GM23338 (cell line): ENCODE measurements at regions not wholly inside any gene's neighbourhood (a gene's known extent, or its start where the extent isn't known, plus 50 kb on each side); places are given as distances from the start of the nearest gene placed in this dataset.

Experiments
- ATAC-seq: fragments of 200-7000 bp; cut with Tn5 transposase; 3 replicates; pipeline ENCODE4 v1.9.1; 2020
- DNase-seq: peaks from one replicate; pipeline ENCODE4 v3.0.0-alpha.2; 2015; ENCODE audit warnings: low spot score
- H2AFZ ChIP-seq: fragments of 200-600 bp; sonication (generic); 2 replicates; pipeline ENCODE4 v1.8.0; 2016; ENCODE audit warnings: antibody characterized with exemption, mild to moderate bottlenecking, moderate library complexity
- H3F3A ChIP-seq: fragments of 200-600 bp; sonication (generic); replicated peaks from 2 replicates; pipeline ENCODE4 v1.8.0; 2017; ENCODE audit warnings: antibody characterized with exemption, mixed run types, low read depth
- H3K27ac ChIP-seq: fragments of 200-600 bp; sonication (generic); 2 replicates; pipeline ENCODE4 v1.6.1; 2016; ENCODE audit warnings: low read depth
- H3K27me3 ChIP-seq: fragments of 200-600 bp; sonication (generic); 2 replicates; pipeline ENCODE4 v1.8.0; 2016; ENCODE audit warnings: mild to moderate bottlenecking, mixed run types, moderate library complexity; ENCODE audit not compliant: insufficient read depth
- H3K36me3 ChIP-seq: fragments of 200-600 bp; sonication (generic); 2 replicates; pipeline ENCODE4 v1.8.0; 2016; ENCODE audit warnings: mild to moderate bottlenecking; ENCODE audit not compliant: insufficient read depth
- H3K4me1 ChIP-seq: fragments of 200-600 bp; sonication (generic); 2 replicates; pipeline ENCODE4 v1.8.0; 2016; ENCODE audit warnings: mild to moderate bottlenecking, moderate library complexity; ENCODE audit not compliant: insufficient read depth
- H3K4me2 ChIP-seq: fragments of 200-600 bp; sonication (generic); 2 replicates; pipeline ENCODE4 v1.7.1; 2017; ENCODE audit warnings: mixed run types
- H3K4me3 ChIP-seq: fragments of 200-600 bp; sonication (generic); 2 replicates; pipeline ENCODE4 v1.6.1; 2016; ENCODE audit warnings: mixed run types
- H3K79me2 ChIP-seq: fragments of 200-600 bp; sonication (generic); replicated peaks from 2 replicates; pipeline ENCODE4 v1.8.0; 2017; ENCODE audit warnings: mild to moderate bottlenecking; ENCODE audit not compliant: insufficient read depth
- H3K9me2 ChIP-seq: fragments of 200-600 bp; sonication (generic); 2 replicates; pipeline ENCODE4 v1.8.0; 2017; ENCODE audit not compliant: insufficient read depth
- H4K20me1 ChIP-seq: fragments of 200-600 bp; sonication (generic); replicated peaks from 2 replicates; pipeline ENCODE4 v1.8.0; 2017; ENCODE audit warnings: mild to moderate bottlenecking; ENCODE audit not compliant: insufficient read depth
- H3K27ac Mint-ChIP-seq: 2 replicates; pipeline ENCODE4 v1.8.0; 2020; ENCODE audit warnings: inconsistent platforms, mild to moderate bottlenecking, moderate library complexity, mixed read lengths
- H3K27me3 Mint-ChIP-seq: 3 replicates; pipeline ENCODE4 v1.8.0; 2022; ENCODE audit warnings: low read depth, mild to moderate bottlenecking, moderate library complexity, mixed read lengths, inconsistent platforms; ENCODE audit not compliant: insufficient read depth, poor library complexity
- H3K36me3 Mint-ChIP-seq: 3 replicates; pipeline ENCODE4 v1.8.0; 2021; ENCODE audit warnings: low read depth, mild to moderate bottlenecking, inconsistent platforms, moderate library complexity, mixed read lengths
- H3K4me1 Mint-ChIP-seq: 3 replicates; pipeline ENCODE4 v1.8.0; 2020; ENCODE audit warnings: mild to moderate bottlenecking, inconsistent platforms, mixed read lengths
- H3K4me3 Mint-ChIP-seq: 3 replicates; pipeline ENCODE4 v1.8.0; 2021; ENCODE audit warnings: moderate library complexity, mild to moderate bottlenecking, inconsistent platforms, mixed read lengths
- H3K9me3 Mint-ChIP-seq: 3 replicates; pipeline ENCODE4 v1.8.0; 2020; ENCODE audit warnings: moderate library complexity, mild to moderate bottlenecking, inconsistent platforms, mixed read lengths
- CREB1 ChIP-seq: fragments of 250-450 bp; sonication (Bioruptor Pico); IDR thresholded peaks from 2 replicates; pipeline ENCODE4 v1.5.0; 2020; ENCODE audit warnings: low read depth, mild to moderate bottlenecking, moderate library complexity
- CTCF ChIP-seq, 2 experiments: fragments of 200-600 bp in 1 of 2; sonication (generic) in 1 of 2; conservative IDR thresholded peaks; 2 replicates each; pipeline versions ENCODE4 v1.5.1 to v1.6.1; 2016 to 2017; ENCODE audit warnings: antibody characterized with exemption in 2 of 2, low read depth in 2 of 2, mild to moderate bottlenecking in 2 of 2, moderate library complexity in 1 of 2
- ETS1 ChIP-seq: IDR thresholded peaks from 2 replicates; pipeline ENCODE4 v1.6.1; 2016; ENCODE audit warnings: antibody characterized with exemption
- EZH2 ChIP-seq: fragments of 200-600 bp; sonication (generic); IDR thresholded peaks from one replicate; pipeline ENCODE4 v1.8.0; 2017; ENCODE audit warnings: antibody characterized with exemption, mild to moderate bottlenecking, low read depth; ENCODE audit not compliant: unreplicated experiment
- EZH2phosphoT487 ChIP-seq: fragments of 200-600 bp; sonication (generic); IDR thresholded peaks from one replicate; pipeline ENCODE4 v1.8.1; 2018; ENCODE audit warnings: antibody characterized with exemption; ENCODE audit not compliant: unreplicated experiment
- JUNB ChIP-seq: IDR thresholded peaks from one replicate; pipeline ENCODE4 v1.6.1; 2016; ENCODE audit warnings: antibody characterized with exemption; ENCODE audit not compliant: unreplicated experiment
- NANOG ChIP-seq: IDR thresholded peaks from 2 replicates; pipeline ENCODE4 v1.6.1; 2016; ENCODE audit warnings: antibody characterized with exemption, borderline replicate concordance
- POLR2AphosphoS5 ChIP-seq: IDR thresholded peaks from 2 replicates; pipeline ENCODE4 v1.6.1; 2016; ENCODE audit warnings: antibody characterized with exemption, low read depth
- REST ChIP-seq: IDR thresholded peaks from one replicate; pipeline ENCODE4 v1.6.1; 2018; ENCODE audit warnings: antibody characterized with exemption; ENCODE audit not compliant: unreplicated experiment
- STAT1 ChIP-seq: IDR thresholded peaks from one replicate; pipeline ENCODE4 v1.6.1; 2016; ENCODE audit warnings: antibody characterized with exemption; ENCODE audit not compliant: unreplicated experiment
- ZNF114 ChIP-seq: fragments of 250-450 bp; sonication (Bioruptor Pico); IDR thresholded peaks from 2 replicates; pipeline ENCODE4 v1.5.0; 2020; ENCODE audit warnings: mild to moderate bottlenecking, moderate library complexity
- ZNF331 ChIP-seq: fragments of 250-450 bp; sonication (Bioruptor Pico); IDR thresholded peaks from 2 replicates; pipeline ENCODE4 v1.5.0; 2020; ENCODE audit warnings: low read depth, mild to moderate bottlenecking, moderate library complexity
- ZNF462 ChIP-seq: fragments of 250-450 bp; sonication (Bioruptor Pico); IDR thresholded peaks from 2 replicates; pipeline ENCODE4 v1.5.0; 2020; ENCODE audit warnings: mild to moderate bottlenecking, moderate library complexity

- no peak for ATAC-seq
Measured at GRCh38 chr10:6354168-6354772, 151.5 kb downstream of the PFKFB3 start.

More at GRCh38 chr10:6354168-6354772, 151.5 kb downstream of the PFKFB3 start:
- Mint-ChIP-seq H3K4me1 (no peaks in the 10 kb centered on the region), H3K27me3 (no peaks in the 10 kb centered on the region), H3K4me3 (no peak overlapping the region), H3K27ac (no peak overlapping the region), H3K9me3 (peaks cover 27% of the 10 kb centered on the region), H3K36me3 (peaks cover 9% of the 10 kb centered on the region; the same call in 2 of the 3 replicates)
- no peak overlapping the region for H3K27ac ChIP-seq
- H3K4me2 ChIP-seq = no peak overlapping the region
- TF ChIP-seq ZNF114 (CRISPR knock-in tag) = no peak
- no peak for TF ChIP-seq CTCF (conservative IDR thresholded peaks at IDR 0.05; ENCODE audit: low read depth in 2 of 2)
- TF ChIP-seq ZNF462 (CRISPR knock-in tag) = no peak
- no peak for TF ChIP-seq REST
- no peak for TF ChIP-seq EZH2phosphoT487
- TF ChIP-seq JUNB = no peak
- TF ChIP-seq STAT1 = no peak
- TF ChIP-seq CREB1 (CRISPR knock-in tag) = no peak
- TF ChIP-seq NANOG = no peak
- TF ChIP-seq POLR2AphosphoS5 = no peak
- TF ChIP-seq ETS1 = no peak
- TF ChIP-seq EZH2 = no peak
- no peak for TF ChIP-seq ZNF331
- no peak overlapping the region for H3K4me3 ChIP-seq
- H3F3A ChIP-seq = no peaks in the 10 kb centered on the region
- H3K36me3 ChIP-seq = no peaks in the 10 kb centered on the region; the same call in 1 of the 2 replicates
- no peak overlapping the region for H2AFZ ChIP-seq
- H3K27me3 ChIP-seq = no peaks in the 10 kb centered on the region
- H3K9me2 ChIP-seq = 0 out of 2 replicates have a peak, but pooled peaks cover 11% of the 10 kb centered on the region
- DNase-seq = no peak
- no peaks in the 10 kb centered on the region for H4K20me1 ChIP-seq
- no peaks in the 10 kb centered on the region for H3K79me2 ChIP-seq
- H3K4me1 ChIP-seq = no peaks in the 10 kb centered on the region
